CD14-positive monocyte (primary cell): ENCODE measurements at regions not wholly inside any gene's neighbourhood (a gene's known extent, or its start where the extent isn't known, plus 50 kb on each side); places are given as distances from the start of the nearest gene placed in this dataset.
"Not testable (repeated sequence)": the region's sequence is repeated elsewhere in the genome, so short reads cannot be mapped to it uniquely, and the experiment has no call there.

Source experiments
- DNase-seq, 3 donors: peaks; one replicate each; pipeline ENCODE4 v3.0.0-alpha.2; 2011 to 2022
- H2AFZ ChIP-seq: 2 replicates; pipeline ENCODE4 v1.6.0; 2012; ENCODE audit warnings: mild to moderate bottlenecking, low read depth, low read length, inconsistent platforms; ENCODE audit not compliant: insufficient read depth, poor library complexity, severe bottlenecking
- H3K27ac ChIP-seq, 2 donors: 1 replicate in 1 of 2; 2 replicates in 1 of 2; pipeline ENCODE4 v1.5.1; 2012 to 2013; ENCODE audit warnings: low read length in 2 of 2, control low read depth in 1 of 2, inconsistent platforms in 1 of 2, low read depth in 1 of 2, mild to moderate bottlenecking in 1 of 2
- H3K27me3 ChIP-seq, 2 donors: one replicate each; pipeline versions ENCODE4 v1.6.0 to v1.6.1; 2011 to 2013; ENCODE audit warnings: low read length in 2 of 2; ENCODE audit not compliant: control insufficient read depth in 2 of 2, insufficient read depth in 2 of 2
- H3K36me3 ChIP-seq, 2 donors: replicated peaks in 1 of 2; 1 replicate in 1 of 2; 2 replicates in 1 of 2; pipeline versions ENCODE4 v1.5.1 to v1.6.1; 2012 to 2013; ENCODE audit warnings: low read length in 2 of 2, control low read depth in 1 of 2, inconsistent platforms in 1 of 2, mild to moderate bottlenecking in 1 of 2; ENCODE audit not compliant: insufficient read depth in 2 of 2, control insufficient read depth in 1 of 2
- H3K4me1 ChIP-seq, 2 donors: 1 replicate in 1 of 2; 2 replicates in 1 of 2; pipeline versions ENCODE4 v1.5.1 to v1.6.1; 2012 to 2013; ENCODE audit warnings: low read length in 2 of 2, control low read depth in 1 of 2, inconsistent platforms in 1 of 2, mild to moderate bottlenecking in 1 of 2, moderate library complexity in 1 of 2; ENCODE audit not compliant: insufficient read depth in 2 of 2, control insufficient read depth in 1 of 2
- H3K4me2 ChIP-seq: replicated peaks from 2 replicates; pipeline ENCODE3; 2012; ENCODE audit warnings: low read length, moderate library complexity, mild to moderate bottlenecking; ENCODE audit not compliant: poor library complexity, severe bottlenecking; ENCODE audit errors: extremely low read depth
- H3K4me3 ChIP-seq, 3 experiments: fragments of 200-600 bp in 1 of 3; sonication (generic) in 1 of 3; replicated peaks in 1 of 3; 1 replicate in 2 of 3; 2 replicates in 1 of 3; pipeline ENCODE4 v1.5.1; 2011 to 2013; ENCODE audit warnings: low read length in 3 of 3, mild to moderate bottlenecking in 3 of 3, control low read depth in 2 of 3, low read depth in 2 of 3, inconsistent platforms in 1 of 3, moderate library complexity in 1 of 3
- H3K79me2 ChIP-seq: 2 replicates; pipeline ENCODE4 v1.6.0; 2012; ENCODE audit warnings: mild to moderate bottlenecking, control low read depth, inconsistent platforms, low read length, moderate library complexity; ENCODE audit not compliant: insufficient read depth
- H3K9ac ChIP-seq: 2 replicates; pipeline ENCODE4 v1.6.0; 2017; ENCODE audit warnings: low read length, mild to moderate bottlenecking; ENCODE audit not compliant: insufficient read depth, poor library complexity, severe bottlenecking
- H3K9me3 ChIP-seq, 2 donors: replicated peaks in 1 of 2; 1 replicate in 1 of 2; 2 replicates in 1 of 2; pipeline versions ENCODE4 v1.5.1 to v1.6.1; 2012 to 2013; ENCODE audit warnings: low read length in 2 of 2, control low read depth in 1 of 2; ENCODE audit not compliant: control insufficient read depth in 1 of 2, insufficient read depth in 1 of 2
- H4K20me1 ChIP-seq: 2 replicates; pipeline ENCODE4 v1.6.0; 2012; ENCODE audit warnings: mild to moderate bottlenecking, low read length, control low read depth, moderate library complexity; ENCODE audit not compliant: insufficient read depth
- H3K27ac Mint-ChIP-seq, 7 donors: one replicate each; pipeline ENCODE4 v1.8.0; 2020; ENCODE audit warnings: mild to moderate bottlenecking in 7 of 7, mixed read lengths in 7 of 7, moderate library complexity in 6 of 7, inconsistent platforms in 2 of 7
- H3K27me3 Mint-ChIP-seq, 3 donors: one replicate each; pipeline ENCODE4 v1.8.0; 2021 to 2022; ENCODE audit warnings: low read depth in 3 of 3, mild to moderate bottlenecking in 3 of 3, mixed read lengths in 3 of 3, moderate library complexity in 3 of 3, inconsistent platforms in 1 of 3
- H3K36me3 Mint-ChIP-seq, 2 donors: one replicate each; pipeline ENCODE4 v1.8.0; 2020; ENCODE audit warnings: mixed read lengths in 2 of 2, inconsistent platforms in 1 of 2, mild to moderate bottlenecking in 1 of 2
- H3K4me1 Mint-ChIP-seq: one replicate; pipeline ENCODE4 v1.8.0; 2020; ENCODE audit warnings: mild to moderate bottlenecking, mixed read lengths
- H3K4me3 Mint-ChIP-seq, 2 donors: one replicate each; pipeline ENCODE4 v1.8.0; 2020; ENCODE audit warnings: mild to moderate bottlenecking in 2 of 2, mixed read lengths in 2 of 2, moderate library complexity in 1 of 2
- H3K9me3 Mint-ChIP-seq, 7 donors: one replicate each; pipeline ENCODE4 v1.8.0; 2020 to 2022; ENCODE audit warnings: mixed read lengths in 7 of 7, mild to moderate bottlenecking in 6 of 7, moderate library complexity in 6 of 7, inconsistent platforms in 2 of 7
- WGBS: methylation state at CpG from one replicate; pipeline ENCODE4 v1.1.5; 2013; ENCODE audit warnings: missing lambda C conversion rate; ENCODE audit not compliant: insufficient coverage; 5-methylcytosine and 5-hydroxymethylcytosine counted together
- intact Hi-C, 2 donors: fragments of 100-400 bp; cut with micrococcal nuclease; formaldehyde crosslinking; loops; one replicate each; pipeline versions ENCODE4 v1.15.0 to v1.15.1; 2023
- TF ChIP-seq, protein P1 (sequence below): fragments of 200-600 bp; IDR thresholded peaks from one replicate; pipeline ENCODE4 v1.8.0; 2022; ENCODE audit warnings: antibody characterized with exemption, mild to moderate bottlenecking

DNA sequence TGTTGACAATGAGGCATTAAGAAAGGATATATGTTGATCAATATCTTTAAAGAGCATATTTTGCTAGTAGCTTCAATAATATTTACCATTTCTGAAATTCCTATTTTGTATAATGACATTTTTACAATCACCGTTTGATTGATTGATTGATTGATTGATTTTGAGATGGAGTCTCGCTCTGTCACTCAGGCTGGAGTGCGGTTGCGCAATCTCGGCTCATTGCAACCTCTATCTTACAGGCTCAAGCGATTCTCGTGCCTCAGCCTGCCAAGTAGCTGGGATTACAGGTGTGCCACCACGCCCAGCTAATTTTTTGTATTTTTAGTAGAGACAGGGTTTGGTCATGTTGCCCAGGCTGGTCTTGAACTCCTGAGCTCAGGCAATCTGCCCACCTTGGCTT, 150.9 kb upstream of the TEX13D start:
- H3K27me3 Mint-ChIP-seq, intact Hi-C loops, H3K36me3 Mint-ChIP-seq, H2AFZ ChIP-seq, H3K9me3 ChIP-seq, H3K4me3 Mint-ChIP-seq, H3K4me2 ChIP-seq, H3K9me3 Mint-ChIP-seq, H3K9ac ChIP-seq, H3K4me1 ChIP-seq, H3K79me2 ChIP-seq, H3K27me3 ChIP-seq, DNase-seq, H3K27ac ChIP-seq, H3K27ac Mint-ChIP-seq, H3K4me3 ChIP-seq, H3K36me3 ChIP-seq, H3K4me1 Mint-ChIP-seq, H4K20me1 ChIP-seq: not testable (repeated sequence)
- no CpG with 5 or more reads among the region's 8 CpGs for WGBS

GRCh38 chrX:124190440-124190839, 142.0 kb upstream of the TEX13D start:
- Histone ChIP-seq H3K27ac (no peak overlapping the region), H3K36me3 (no peaks in the 10 kb centered on the region), H3K4me1 (no peaks in the 10 kb centered on the region), H4K20me1 (no peaks in the 10 kb centered on the region), H3K27me3 (no peaks in the 10 kb centered on the region), H3K4me3 (no peak overlapping the region), H3K4me2 (no peak overlapping the region), H3K9me3 (no peaks in the 10 kb centered on the region), H2AFZ (no peak overlapping the region), H3K79me2 (no peaks in the 10 kb centered on the region), H3K9ac (no peak overlapping the region)
- H3K9me3 Mint-ChIP-seq: peaks cover 0 to 4% (median 0%) of the 10 kb centered on the region in 7 donors
- DNase-seq: no peak
- peaks cover 0 to 4% (median 3%) of the 10 kb centered on the region in 3 donors for H3K27me3 Mint-ChIP-seq
- H3K4me3 Mint-ChIP-seq: no peak overlapping the region
- no peaks in the 10 kb centered on the region for H3K4me1 Mint-ChIP-seq
- intact Hi-C loops: no loop called here
- H3K27ac Mint-ChIP-seq: no peak overlapping the region
- TF ChIP-seq, protein P1, sequence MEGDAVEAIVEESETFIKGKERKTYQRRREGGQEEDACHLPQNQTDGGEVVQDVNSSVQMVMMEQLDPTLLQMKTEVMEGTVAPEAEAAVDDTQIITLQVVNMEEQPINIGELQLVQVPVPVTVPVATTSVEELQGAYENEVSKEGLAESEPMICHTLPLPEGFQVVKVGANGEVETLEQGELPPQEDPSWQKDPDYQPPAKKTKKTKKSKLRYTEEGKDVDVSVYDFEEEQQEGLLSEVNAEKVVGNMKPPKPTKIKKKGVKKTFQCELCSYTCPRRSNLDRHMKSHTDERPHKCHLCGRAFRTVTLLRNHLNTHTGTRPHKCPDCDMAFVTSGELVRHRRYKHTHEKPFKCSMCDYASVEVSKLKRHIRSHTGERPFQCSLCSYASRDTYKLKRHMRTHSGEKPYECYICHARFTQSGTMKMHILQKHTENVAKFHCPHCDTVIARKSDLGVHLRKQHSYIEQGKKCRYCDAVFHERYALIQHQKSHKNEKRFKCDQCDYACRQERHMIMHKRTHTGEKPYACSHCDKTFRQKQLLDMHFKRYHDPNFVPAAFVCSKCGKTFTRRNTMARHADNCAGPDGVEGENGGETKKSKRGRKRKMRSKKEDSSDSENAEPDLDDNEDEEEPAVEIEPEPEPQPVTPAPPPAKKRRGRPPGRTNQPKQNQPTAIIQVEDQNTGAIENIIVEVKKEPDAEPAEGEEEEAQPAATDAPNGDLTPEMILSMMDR: no peak
- H3K36me3 Mint-ChIP-seq: no peaks in the 10 kb centered on the region
- no CpG with 5 or more reads among the region's 2 CpGs for WGBS
